ENCODE measurements at regions not wholly inside any gene's neighbourhood (a gene's known extent, or its start where the extent isn't known, plus 50 kb on each side); places are given as distances from the start of the nearest gene placed in this dataset.

DNA sequence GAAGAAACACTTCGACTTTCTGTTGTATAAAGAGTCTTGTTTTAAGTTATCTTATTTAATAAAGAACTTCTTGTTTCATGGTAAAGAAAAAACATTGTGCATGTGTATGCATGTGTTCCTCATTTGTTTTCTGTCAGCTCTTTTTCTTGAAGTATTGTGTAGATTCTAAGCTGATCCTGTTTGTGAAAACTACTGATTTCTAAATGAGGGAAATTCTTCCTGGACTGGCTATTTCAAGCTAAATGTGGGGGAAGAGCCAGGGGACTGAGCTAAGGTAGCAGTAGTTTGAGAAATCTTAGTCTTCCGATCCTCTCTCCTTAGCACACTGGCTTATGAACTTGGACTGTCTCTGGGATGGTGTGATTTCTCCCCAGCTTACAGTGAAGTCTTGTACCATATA lies 56.4 kb upstream of the RBMS1 start:
- DNase-seq (ENCODE audit: low read depth), result no peak
- TF ChIP-seq, protein P1, sequence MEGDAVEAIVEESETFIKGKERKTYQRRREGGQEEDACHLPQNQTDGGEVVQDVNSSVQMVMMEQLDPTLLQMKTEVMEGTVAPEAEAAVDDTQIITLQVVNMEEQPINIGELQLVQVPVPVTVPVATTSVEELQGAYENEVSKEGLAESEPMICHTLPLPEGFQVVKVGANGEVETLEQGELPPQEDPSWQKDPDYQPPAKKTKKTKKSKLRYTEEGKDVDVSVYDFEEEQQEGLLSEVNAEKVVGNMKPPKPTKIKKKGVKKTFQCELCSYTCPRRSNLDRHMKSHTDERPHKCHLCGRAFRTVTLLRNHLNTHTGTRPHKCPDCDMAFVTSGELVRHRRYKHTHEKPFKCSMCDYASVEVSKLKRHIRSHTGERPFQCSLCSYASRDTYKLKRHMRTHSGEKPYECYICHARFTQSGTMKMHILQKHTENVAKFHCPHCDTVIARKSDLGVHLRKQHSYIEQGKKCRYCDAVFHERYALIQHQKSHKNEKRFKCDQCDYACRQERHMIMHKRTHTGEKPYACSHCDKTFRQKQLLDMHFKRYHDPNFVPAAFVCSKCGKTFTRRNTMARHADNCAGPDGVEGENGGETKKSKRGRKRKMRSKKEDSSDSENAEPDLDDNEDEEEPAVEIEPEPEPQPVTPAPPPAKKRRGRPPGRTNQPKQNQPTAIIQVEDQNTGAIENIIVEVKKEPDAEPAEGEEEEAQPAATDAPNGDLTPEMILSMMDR (conservative IDR thresholded peaks at IDR 0.05; ENCODE audit: low read length), result no peak
- no peak overlapping the region for H3K4me3 ChIP-seq (ENCODE audit: low read length)

DNA sequence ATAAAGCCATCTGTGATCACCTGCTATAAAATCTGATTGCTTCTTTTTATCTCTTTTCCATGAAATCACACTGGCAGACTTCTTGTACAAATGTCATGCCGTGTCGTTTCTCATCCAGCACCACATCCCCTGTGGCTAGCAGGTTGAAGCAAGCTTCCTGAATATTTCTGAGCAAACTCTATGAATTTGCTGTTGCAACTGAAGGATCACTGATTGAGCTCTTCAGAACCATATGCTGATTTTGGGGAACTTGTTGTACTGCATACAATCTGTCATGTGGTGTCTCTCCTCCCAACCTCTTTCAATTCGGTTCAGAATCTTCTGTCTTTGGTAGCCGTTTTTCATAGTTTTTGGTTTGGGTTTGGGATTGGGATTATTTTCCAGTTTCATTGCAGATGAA lies 57.7 kb upstream of the RBMS1 start:
- TF ChIP-seq, protein P1 (conservative IDR thresholded peaks at IDR 0.05; ENCODE audit: low read length), result no peak
- no peak overlapping the region for H3K4me3 ChIP-seq (ENCODE audit: low read length)

DNA sequence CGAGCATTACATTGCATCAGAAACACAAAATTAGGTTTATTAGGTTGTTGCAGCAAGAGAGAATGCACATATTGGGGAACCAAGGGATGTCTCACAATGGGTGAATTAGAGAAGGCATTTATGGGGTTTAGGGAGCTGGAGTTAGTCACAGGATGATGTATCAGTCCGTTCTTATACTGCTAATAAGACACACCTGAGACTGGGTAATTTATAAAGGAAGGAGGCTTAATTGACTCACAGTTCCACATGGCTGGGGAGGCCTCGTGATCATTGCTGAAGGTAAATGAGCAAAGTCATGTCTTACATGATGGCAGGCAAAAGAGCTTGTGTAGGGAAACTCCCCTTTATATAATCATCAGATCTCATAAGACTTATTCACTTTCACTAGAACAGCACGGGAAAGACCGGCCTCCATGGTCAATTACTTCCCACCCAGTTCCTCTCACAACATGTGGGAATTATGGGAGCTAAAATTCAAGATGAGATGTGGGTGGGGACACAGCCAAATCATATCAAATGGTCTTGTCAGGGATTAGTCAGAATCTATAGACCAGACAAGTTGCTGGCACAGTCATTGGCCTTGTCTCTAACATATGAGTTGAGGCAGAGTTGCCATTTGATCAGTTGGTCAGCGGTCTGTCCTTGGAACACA lies 61.9 kb upstream of the RBMS1 start:
- TF ChIP-seq, protein P1 (conservative IDR thresholded peaks at IDR 0.05; ENCODE audit: low read length), result no peak
- no peak for DNase-seq (ENCODE audit: low read depth)
- H3K4me3 ChIP-seq (ENCODE audit: low read length), result no peak overlapping the region

More for the DNA sequence above, 57.7 kb upstream of the RBMS1 start:
- DNase-seq (ENCODE audit: low read depth), result peak; percentile 8

DNA sequence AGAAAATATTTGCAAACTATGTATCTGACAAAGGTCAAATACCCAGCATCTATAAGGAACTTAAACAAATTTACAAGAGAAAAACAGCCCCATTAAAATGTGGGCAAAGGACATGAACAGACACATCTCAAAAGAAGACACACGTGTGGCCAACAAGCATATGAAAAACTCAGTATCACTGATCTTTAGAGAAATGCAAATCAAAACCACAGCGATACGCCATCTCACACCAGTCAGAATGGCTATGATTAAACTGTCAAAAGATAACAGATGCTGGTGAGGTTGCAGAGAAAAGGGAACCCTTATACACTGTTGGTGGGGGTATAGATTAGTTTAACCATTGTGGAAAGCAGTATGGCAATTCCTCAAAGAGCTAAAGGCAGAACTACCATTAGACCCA lies 64.3 kb upstream of the RBMS1 start:
- no peak for DNase-seq (ENCODE audit: low read depth)
- TF ChIP-seq, protein P1 (conservative IDR thresholded peaks at IDR 0.05; ENCODE audit: low read length), result no peak

DNA sequence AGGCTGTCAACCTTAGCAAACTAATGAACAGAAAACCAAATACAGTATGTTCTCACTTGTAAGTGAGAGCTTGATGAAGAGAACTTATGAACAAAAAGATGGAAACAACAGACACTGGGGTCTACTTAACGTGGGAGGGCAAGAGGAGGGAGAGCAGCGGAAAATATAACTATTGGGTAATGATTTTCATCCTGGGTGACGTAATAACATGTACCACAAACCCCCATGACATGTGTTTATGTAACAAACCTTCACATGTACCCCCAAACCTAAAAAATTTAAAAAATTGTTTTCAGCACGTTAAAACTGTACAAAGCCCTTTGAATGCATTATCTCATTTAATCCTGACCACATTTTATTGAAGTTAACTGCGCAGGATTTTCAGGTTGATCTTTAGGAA lies 64.9 kb upstream of the RBMS1 start:
- TF ChIP-seq, protein P1 (conservative IDR thresholded peaks at IDR 0.05; ENCODE audit: low read length), result no peak
- DNase-seq (ENCODE audit: low read depth), result no peak
- H3K4me3 ChIP-seq (ENCODE audit: low read length), result no peak overlapping the region

More for the DNA sequence above, 64.3 kb upstream of the RBMS1 start:
- no peak overlapping the region for H3K4me3 ChIP-seq (ENCODE audit: low read length)

DNA sequence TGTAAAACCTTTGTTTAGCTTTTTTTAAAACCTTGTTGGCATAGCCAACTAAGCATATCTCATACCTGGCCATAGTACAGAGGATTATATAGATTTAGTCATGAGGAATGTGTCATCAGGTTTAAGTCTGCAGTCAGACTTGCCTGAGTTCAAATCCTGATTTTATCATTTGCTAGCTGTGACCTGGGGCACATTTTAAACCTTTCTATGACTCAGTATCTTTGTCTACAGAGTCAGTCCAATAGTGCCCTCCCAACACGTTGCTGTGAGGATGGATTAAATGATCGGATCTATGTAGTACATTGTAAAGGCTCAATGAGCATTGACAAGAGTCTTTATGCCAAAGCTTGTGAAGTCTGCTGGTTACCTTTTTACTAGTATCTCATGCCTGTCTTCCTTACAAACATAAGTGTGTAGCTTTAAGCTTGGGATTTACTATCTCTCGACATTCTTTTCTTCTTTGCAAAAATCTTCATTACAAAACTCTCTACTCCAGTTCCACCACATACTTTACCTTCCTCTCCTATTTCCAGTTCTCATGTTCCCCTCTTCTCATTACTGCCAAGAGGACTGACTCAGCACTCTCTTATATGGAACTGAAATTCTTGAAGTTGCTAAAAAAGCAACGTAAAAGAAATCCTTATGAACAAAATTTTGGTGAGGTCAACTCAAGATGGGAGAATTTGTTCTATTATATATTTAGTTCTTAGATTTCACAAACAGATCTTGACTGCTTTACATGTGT lies 68.1 kb upstream of the RBMS1 start:
- TF ChIP-seq, protein P1 (conservative IDR thresholded peaks at IDR 0.05; ENCODE audit: low read length), result no peak
- peak; percentile 69 for DNase-seq (ENCODE audit: low read depth)
- no peak overlapping the region for H3K4me3 ChIP-seq (ENCODE audit: low read length)

DNA sequence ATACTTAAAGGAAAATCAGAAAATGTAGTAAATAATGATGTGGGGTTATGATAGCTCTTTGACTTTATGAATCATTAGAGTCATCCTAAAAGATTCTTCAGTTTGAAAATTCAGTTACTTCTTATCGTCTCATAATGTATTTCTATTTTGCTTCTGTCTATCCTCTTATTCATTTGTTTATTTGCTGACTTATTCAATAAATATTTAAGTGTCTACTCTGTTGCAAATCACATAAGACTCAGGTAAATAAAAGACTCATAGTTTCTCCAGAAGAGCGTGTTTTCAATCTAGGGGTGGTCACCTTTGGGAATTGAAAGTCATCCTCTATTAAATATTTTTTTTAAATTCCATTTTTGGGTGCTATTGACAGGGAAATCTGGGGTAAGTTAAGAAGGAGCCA lies 69.1 kb upstream of the RBMS1 start:
- H3K4me3 ChIP-seq (ENCODE audit: low read length), result no peak overlapping the region
- DNase-seq (ENCODE audit: low read depth), result no peak
- TF ChIP-seq, protein P1 (conservative IDR thresholded peaks at IDR 0.05; ENCODE audit: low read length), result no peak
